ENCODE measurements at regions not wholly inside any gene's neighbourhood (a gene's known extent, or its start where the extent isn't known, plus 50 kb on each side); places are given as distances from the start of the nearest gene placed in this dataset.

DNA sequence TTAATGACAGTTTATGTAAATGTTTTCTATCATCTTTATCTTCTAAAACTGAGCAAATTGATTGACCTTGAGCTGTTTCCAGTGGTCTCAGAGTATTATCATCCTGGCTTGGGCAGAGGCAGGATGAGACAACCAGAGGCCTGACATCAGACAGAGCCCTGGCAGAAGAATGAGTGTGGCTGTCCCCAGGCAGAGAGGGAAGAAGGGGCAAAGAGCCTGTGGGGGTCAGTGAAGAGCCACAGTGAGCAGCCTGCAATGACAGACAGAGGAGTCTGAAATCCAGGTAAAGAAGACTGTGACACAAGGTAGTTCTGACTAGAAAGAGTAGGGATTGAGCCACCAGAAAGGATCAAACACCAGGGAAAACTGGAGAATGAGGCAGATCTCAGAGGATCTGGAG is 182.4 kb upstream of the ARSJ start:
- no peak for TF ChIP-seq POLR2A (IDR thresholded peaks at IDR 0.05)
- TF ChIP-seq EP300 (IDR thresholded peaks at IDR 0.05) = no peak
- no peak for TF ChIP-seq POLR2AphosphoS5 (IDR thresholded peaks at IDR 0.05)
- no peak for TF ChIP-seq CTCF (IDR thresholded peaks at IDR 0.05)
- no peaks in the 10 kb centered on the region for H3K27me3 ChIP-seq
- H3K36me3 ChIP-seq = no peaks in the 10 kb centered on the region
- no peaks in the 10 kb centered on the region for H3K4me1 ChIP-seq
- no peak for DNase-seq
- intact Hi-C loops (cut with DNase I) = no loop called here
- H3K9me3 ChIP-seq = no peaks in the 10 kb centered on the region
- H3K4me3 ChIP-seq = no peak overlapping the region
- no peak overlapping the region for H3K27ac ChIP-seq

DNA sequence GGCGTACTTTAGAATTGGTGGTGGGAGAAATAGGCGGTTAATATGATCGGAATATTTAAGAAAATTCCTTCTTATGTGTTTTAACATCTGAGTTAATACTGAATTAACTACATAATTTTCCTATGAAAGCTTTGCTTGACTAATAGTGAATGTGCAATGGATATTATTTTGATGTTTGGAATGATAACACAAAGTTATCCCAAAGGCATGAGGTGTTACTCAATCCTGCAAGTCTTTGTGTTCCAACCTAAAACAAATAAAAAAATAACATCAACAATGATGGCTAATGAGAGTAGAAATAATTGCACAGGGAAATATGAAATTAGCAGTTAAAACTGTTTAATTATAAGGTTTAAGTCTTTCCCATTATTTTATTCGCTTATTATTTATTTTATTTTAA is 183.6 kb upstream of the ARSJ start:
- no peaks in the 10 kb centered on the region for H3K9me3 ChIP-seq
- no peaks in the 10 kb centered on the region for H3K4me1 ChIP-seq
- intact Hi-C loops (cut with DNase I) = no loop called here
- no peak overlapping the region for H3K4me3 ChIP-seq
- no peaks in the 10 kb centered on the region for H3K36me3 ChIP-seq
- H3K27ac ChIP-seq = no peak overlapping the region
- no peak for TF ChIP-seq CTCF (IDR thresholded peaks at IDR 0.05)
- no peak for TF ChIP-seq POLR2A (IDR thresholded peaks at IDR 0.05)
- TF ChIP-seq EP300 (IDR thresholded peaks at IDR 0.05) = no peak
- no peak for TF ChIP-seq POLR2AphosphoS5 (IDR thresholded peaks at IDR 0.05)
- no peak for DNase-seq
- no peaks in the 10 kb centered on the region for H3K27me3 ChIP-seq
- 94 to 97% methylated on average over 4 of the region's 4 CpGs for WGBS, 2 donors

DNA sequence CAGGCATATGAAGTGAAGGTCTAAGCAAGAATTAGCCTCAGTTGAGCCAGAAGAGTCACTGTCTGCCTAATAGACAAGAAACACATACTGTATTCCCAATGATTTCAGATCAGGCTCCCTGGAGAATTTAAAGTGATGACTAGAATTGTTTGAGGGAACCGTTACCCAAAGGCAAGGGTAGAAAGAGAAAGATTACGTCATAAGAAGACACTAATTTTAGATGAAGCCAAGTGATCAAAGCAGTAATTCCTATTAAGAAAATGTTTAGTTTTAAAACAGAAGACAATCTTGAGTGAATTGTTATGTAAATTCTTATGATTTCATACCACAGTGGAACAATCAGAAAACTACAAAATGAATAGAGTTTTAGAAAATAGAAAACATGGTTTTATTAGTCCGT is 194.5 kb upstream of the ARSJ start:
- intact Hi-C loops (cut with DNase I) = no loop called here
- TF ChIP-seq CTCF (IDR thresholded peaks at IDR 0.05) = no peak
- no peak for TF ChIP-seq EP300 (IDR thresholded peaks at IDR 0.05)
- no peak for TF ChIP-seq POLR2AphosphoS5 (IDR thresholded peaks at IDR 0.05)
- TF ChIP-seq POLR2A (IDR thresholded peaks at IDR 0.05) = no peak
- Histone ChIP-seq H3K36me3 (no peaks in the 10 kb centered on the region), H3K27ac (no peak overlapping the region), H3K9me3 (no peaks in the 10 kb centered on the region), H3K27me3 (no peaks in the 10 kb centered on the region), H3K4me3 (no peak overlapping the region), H3K4me1 (peaks cover 0 to 3% (median 0%) of the 10 kb centered on the region in 4 donors)
- no peak for DNase-seq
- WGBS, 2 donors = 86 to 95% methylated on average over 3 of the region's 3 CpGs

DNA sequence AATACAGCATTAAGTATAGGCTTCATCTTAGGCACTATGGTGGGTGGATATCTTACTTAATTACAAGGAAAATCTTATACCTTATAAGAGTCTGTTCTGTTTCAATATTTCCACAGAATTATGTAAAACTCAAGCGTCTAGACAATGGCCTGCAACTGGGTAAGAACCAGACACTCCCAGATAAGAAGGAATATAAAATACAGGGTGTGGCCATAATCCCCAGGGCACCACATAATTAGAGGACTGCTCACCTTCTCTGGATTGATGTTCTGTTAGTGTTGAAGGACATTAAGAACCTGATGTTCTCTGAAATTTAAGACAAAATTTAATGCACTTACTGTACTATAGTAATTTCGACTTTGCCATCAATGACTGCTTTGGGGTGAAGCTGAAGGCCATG is 198.2 kb upstream of the ARSJ start:
- H3K27ac ChIP-seq = no peak overlapping the region
- no peaks in the 10 kb centered on the region for H3K27me3 ChIP-seq
- H3K4me1 ChIP-seq = no peaks in the 10 kb centered on the region
- intact Hi-C loops (cut with DNase I) = no loop called here
- no peak overlapping the region for H3K4me3 ChIP-seq
- TF ChIP-seq POLR2AphosphoS5 (IDR thresholded peaks at IDR 0.05) = no peak
- no peak for TF ChIP-seq EP300 (IDR thresholded peaks at IDR 0.05)
- TF ChIP-seq POLR2A (IDR thresholded peaks at IDR 0.05) = no peak
- TF ChIP-seq CTCF (IDR thresholded peaks at IDR 0.05) = no peak
- DNase-seq = no peak
- 53 to 74% methylated on average over 2 of the region's 2 CpGs for WGBS, 2 donors
- peaks cover 0 to 2% (median 0%) of the 10 kb centered on the region in 4 donors for H3K9me3 ChIP-seq
- no peaks in the 10 kb centered on the region for H3K36me3 ChIP-seq

DNA sequence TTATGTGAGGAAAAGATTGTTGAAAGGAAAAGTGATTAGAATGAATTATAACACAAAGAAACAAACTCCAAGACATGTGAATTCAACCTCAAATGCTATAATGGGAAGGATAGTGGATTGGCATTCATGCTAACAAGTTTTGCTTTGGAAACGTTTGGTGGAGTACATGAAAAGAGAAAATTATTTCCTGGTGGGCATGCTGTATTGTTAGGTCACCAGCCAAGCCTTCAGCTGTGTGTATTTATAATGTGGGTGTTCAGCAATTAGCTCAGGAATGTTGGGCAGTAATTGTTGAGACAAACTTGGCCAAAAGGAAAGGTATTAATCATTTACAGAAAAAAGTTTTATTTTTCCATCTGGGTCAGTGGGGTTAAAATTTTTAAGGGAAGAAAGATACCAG is 198.9 kb upstream of the ARSJ start:
- no peak for TF ChIP-seq POLR2AphosphoS5 (IDR thresholded peaks at IDR 0.05)
- TF ChIP-seq EP300 (IDR thresholded peaks at IDR 0.05) = no peak
- TF ChIP-seq POLR2A (IDR thresholded peaks at IDR 0.05) = no peak
- no peak for TF ChIP-seq CTCF (IDR thresholded peaks at IDR 0.05)
- H3K27me3 ChIP-seq = no peaks in the 10 kb centered on the region
- H3K27ac ChIP-seq = no peak overlapping the region
- intact Hi-C loops (cut with DNase I) = no loop called here
- no peak overlapping the region for H3K4me3 ChIP-seq
- peaks cover 0 to 2% (median 0%) of the 10 kb centered on the region in 4 donors for H3K9me3 ChIP-seq
- H3K4me1 ChIP-seq = no peaks in the 10 kb centered on the region
- WGBS, 2 donors = 6 to 38% methylated on average over 1 of the region's 1 CpG
- no peak for DNase-seq
- H3K36me3 ChIP-seq = no peaks in the 10 kb centered on the region

Data from sigmoid colon (tissue), 6 donors.